Fibroblast of the aortic adventitia (primary cell): ENCODE measurements at regions not wholly inside any gene's neighbourhood (a gene's known extent, or its start where the extent isn't known, plus 50 kb on each side); places are given as distances from the start of the nearest gene placed in this dataset.

ENCODE experiments used
- DNase-seq: peaks from one replicate; pipeline ENCODE4 v3.0.0-alpha.2; 2010; ENCODE audit warnings: low read depth
- H3K4me3 ChIP-seq: 2 replicates; pipeline ENCODE4 v1.5.1; 2011; ENCODE audit warnings: low read depth, mild to moderate bottlenecking, control low read depth, low read length, moderate library complexity
- CTCF ChIP-seq: IDR thresholded peaks from 2 replicates; pipeline ENCODE4 v1.5.1; 2011; ENCODE audit warnings: mild to moderate bottlenecking, low read length, control low read depth, inconsistent platforms; ENCODE audit not compliant: insufficient read depth

DNA sequence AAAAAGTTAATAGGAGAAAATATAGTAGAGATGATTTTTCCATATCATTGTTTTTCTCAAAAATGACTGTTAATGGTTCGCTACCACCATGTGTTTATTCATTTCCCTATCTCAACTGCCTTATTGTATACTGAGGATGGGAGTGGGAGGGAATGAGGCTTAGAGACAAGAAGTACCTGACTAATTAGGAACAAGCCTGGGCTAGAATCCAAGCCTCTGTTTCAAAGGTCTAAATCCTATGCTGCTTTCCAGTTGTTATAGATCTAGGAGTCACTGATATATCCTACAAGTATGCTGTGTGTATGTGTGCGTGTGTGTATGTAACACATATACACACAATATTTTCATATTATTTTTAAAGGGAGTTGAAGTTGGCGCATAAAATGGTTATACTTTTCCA lies 465.9 kb downstream of the EPHA4 start:
- no peak for DNase-seq
- TF ChIP-seq CTCF: no peak
- no peak overlapping the region for H3K4me3 ChIP-seq

GRCh38 chr2:221107424-221107823 lies 464.7 kb downstream of the EPHA4 start:
- no peak for DNase-seq
- no peak for TF ChIP-seq CTCF
- H3K4me3 ChIP-seq: no peak overlapping the region

- H3K4me3 ChIP-seq: no peak overlapping the region
- no peak for TF ChIP-seq CTCF
- no peak for DNase-seq
Measured at GRCh38 chr2:221109552-221109951, 462.6 kb downstream of the EPHA4 start.

DNA sequence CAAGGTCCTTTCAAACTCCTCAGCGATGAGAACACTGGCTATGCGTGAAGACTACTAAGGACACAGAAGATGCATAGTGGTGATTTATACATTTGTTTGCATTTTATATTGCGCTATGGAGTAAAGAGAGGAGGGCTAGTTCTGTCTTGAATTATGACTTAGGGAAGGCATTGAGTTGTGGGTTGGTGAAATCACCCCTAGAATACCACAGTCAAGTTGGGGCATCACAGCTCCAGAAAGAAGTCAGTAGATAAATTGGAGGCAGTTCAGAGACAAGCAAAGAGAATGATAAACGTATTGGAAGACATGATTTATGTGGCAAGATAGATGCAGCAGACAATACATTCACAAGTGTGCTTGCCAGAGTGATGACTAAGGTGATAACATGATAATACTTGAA lies 460.4 kb downstream of the EPHA4 start:
- H3K4me3 ChIP-seq: no peak overlapping the region
- no peak for DNase-seq
- TF ChIP-seq CTCF: no peak

DNA sequence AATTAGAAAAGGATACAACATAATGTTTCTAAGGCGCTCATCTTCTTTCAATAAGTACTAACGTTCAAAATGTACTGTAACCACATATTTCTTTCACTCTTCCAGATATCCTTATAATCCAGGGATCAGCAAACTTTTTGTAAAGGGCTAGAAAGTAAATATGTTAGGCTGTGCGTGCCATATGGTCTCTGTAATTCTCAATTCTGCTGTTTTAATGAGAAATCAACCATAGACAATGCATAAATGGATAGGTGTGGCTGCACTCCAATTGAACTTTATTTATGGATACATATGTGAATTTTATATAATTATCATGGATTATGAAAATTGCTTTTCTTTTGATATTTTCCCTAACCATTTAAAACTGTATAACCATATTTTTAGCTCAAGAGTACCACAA lies 459.4 kb downstream of the EPHA4 start:
- no peak for DNase-seq
- H3K4me3 ChIP-seq: no peak overlapping the region
- no peak for TF ChIP-seq CTCF

DNA sequence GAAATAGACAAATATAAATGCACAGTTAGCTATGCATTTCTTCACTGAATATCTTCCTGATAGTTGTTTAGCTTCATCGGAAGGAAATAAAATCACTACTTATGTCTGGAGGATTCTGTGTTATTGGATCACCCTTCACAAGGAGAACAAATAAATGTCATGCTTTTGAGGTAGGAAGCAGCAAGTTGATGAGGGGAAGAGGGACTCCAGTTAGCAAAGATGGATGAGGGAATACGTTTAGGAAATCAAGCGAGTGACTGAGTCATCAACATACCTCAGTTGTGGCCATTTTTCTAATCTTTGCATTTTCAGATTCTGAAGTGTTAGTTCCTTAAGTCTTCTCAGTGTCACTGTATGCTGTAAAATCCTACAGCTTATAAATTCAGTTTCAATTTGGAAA lies 456.2 kb downstream of the EPHA4 start:
- TF ChIP-seq CTCF: no peak
- no peak for DNase-seq
- no peak overlapping the region for H3K4me3 ChIP-seq

GRCh38 chr2:221120643-221121042 lies 451.5 kb downstream of the EPHA4 start:
- TF ChIP-seq CTCF: no peak
- no peak overlapping the region for H3K4me3 ChIP-seq
- DNase-seq: no peak
